Neutrophil (primary cell): ENCODE measurements at regions not wholly inside any gene's neighbourhood (a gene's known extent, or its start where the extent isn't known, plus 50 kb on each side); places are given as distances from the start of the nearest gene placed in this dataset.

Experiments used
- H3K27ac ChIP-seq: fragments of 200-600 bp; sonication (generic); 2 replicates; pipeline ENCODE4 v1.5.1; 2016; ENCODE audit warnings: mild to moderate bottlenecking, moderate library complexity
- H3K27me3 ChIP-seq: fragments of 200-600 bp; sonication (generic); 2 replicates; pipeline ENCODE4 v1.6.0; 2016; ENCODE audit warnings: mild to moderate bottlenecking
- H3K36me3 ChIP-seq: fragments of 200-600 bp; sonication (generic); 2 replicates; pipeline ENCODE4 v1.5.1; 2017
- H3K4me1 ChIP-seq, 2 experiments: fragments of 200-600 bp in 1 of 2; sonication (generic) in 1 of 2; 1 replicate in 1 of 2; 2 replicates in 1 of 2; pipeline versions ENCODE4 v1.5.1 to v1.6.1; 2013 to 2016; ENCODE audit warnings: low read depth in 1 of 2, low read length in 1 of 2, mild to moderate bottlenecking in 1 of 2, moderate library complexity in 1 of 2; ENCODE audit not compliant: control insufficient read depth in 1 of 2, insufficient read depth in 1 of 2
- H3K4me3 ChIP-seq, 2 experiments: fragments of 200-600 bp in 1 of 2; sonication (generic) in 1 of 2; 1 replicate in 1 of 2; 2 replicates in 1 of 2; pipeline ENCODE4 v1.5.1; 2013 to 2016; ENCODE audit warnings: low read depth in 1 of 2, low read length in 1 of 2, mild to moderate bottlenecking in 1 of 2, moderate library complexity in 1 of 2
- H3K9me3 ChIP-seq: fragments of 200-600 bp; sonication (generic); 2 replicates; pipeline ENCODE4 v1.5.1; 2016
- TF ChIP-seq, protein P1 (sequence below): fragments of 200-600 bp; sonication (generic); IDR thresholded peaks from 2 replicates; pipeline ENCODE4 v1.5.1; 2016; ENCODE audit warnings: antibody characterized with exemption

GRCh38 chr18:78561757-78562510 is 417.7 kb upstream of the SALL3 start:
- TF ChIP-seq, protein P1, sequence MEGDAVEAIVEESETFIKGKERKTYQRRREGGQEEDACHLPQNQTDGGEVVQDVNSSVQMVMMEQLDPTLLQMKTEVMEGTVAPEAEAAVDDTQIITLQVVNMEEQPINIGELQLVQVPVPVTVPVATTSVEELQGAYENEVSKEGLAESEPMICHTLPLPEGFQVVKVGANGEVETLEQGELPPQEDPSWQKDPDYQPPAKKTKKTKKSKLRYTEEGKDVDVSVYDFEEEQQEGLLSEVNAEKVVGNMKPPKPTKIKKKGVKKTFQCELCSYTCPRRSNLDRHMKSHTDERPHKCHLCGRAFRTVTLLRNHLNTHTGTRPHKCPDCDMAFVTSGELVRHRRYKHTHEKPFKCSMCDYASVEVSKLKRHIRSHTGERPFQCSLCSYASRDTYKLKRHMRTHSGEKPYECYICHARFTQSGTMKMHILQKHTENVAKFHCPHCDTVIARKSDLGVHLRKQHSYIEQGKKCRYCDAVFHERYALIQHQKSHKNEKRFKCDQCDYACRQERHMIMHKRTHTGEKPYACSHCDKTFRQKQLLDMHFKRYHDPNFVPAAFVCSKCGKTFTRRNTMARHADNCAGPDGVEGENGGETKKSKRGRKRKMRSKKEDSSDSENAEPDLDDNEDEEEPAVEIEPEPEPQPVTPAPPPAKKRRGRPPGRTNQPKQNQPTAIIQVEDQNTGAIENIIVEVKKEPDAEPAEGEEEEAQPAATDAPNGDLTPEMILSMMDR, result no peak
- Histone ChIP-seq H3K27ac (no peak overlapping the region), H3K9me3 (no peaks in the 10 kb centered on the region), H3K4me1 (no peaks in the 10 kb centered on the region), H3K4me3 (no peak overlapping the region), H3K36me3 (no peaks in the 10 kb centered on the region), H3K27me3 (no peaks in the 10 kb centered on the region)

DNA sequence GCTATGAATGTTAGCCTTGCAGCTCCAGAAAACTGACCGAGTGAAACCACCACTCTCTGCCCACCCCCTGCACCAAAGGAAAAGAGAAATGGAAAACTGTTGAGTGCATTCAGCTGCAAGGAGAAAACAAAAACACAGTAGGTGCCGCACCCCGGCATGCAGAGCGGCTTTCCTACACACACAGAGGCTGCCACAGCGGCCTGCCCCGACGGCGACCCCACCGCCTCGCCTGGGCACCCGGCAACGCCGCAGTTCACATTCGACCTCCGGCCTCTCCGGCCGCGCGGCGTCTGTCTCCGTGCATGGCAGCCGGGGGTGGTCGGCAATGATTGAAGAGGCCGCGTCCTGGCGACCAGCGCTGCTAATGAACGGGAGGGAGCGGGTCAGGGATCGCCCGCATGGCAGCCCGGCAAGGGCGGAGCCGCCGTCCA is 417.1 kb upstream of the SALL3 start:
- H3K4me3 ChIP-seq, result no peak overlapping the region
- TF ChIP-seq, protein P1, result no peak
- no peaks in the 10 kb centered on the region for H3K9me3 ChIP-seq

GRCh38 chr18:78563110-78563509 is 416.5 kb upstream of the SALL3 start:
- no peak overlapping the region for H3K27ac ChIP-seq
- H3K4me3 ChIP-seq, result no peak overlapping the region
- H3K4me1 ChIP-seq, result no peaks in the 10 kb centered on the region
- TF ChIP-seq, protein P1, result no peak
- no peaks in the 10 kb centered on the region for H3K27me3 ChIP-seq
- H3K9me3 ChIP-seq, result no peaks in the 10 kb centered on the region
- H3K36me3 ChIP-seq, result no peaks in the 10 kb centered on the region

More for the DNA sequence above, 417.1 kb upstream of the SALL3 start:
- no peak overlapping the region for H3K27ac ChIP-seq
- H3K27me3 ChIP-seq, result no peaks in the 10 kb centered on the region
- H3K4me1 ChIP-seq, result no peaks in the 10 kb centered on the region
- H3K36me3 ChIP-seq, result no peaks in the 10 kb centered on the region

- H3K4me1 ChIP-seq, result no peaks in the 10 kb centered on the region
- H3K9me3 ChIP-seq, result no peaks in the 10 kb centered on the region
- H3K27me3 ChIP-seq, result no peaks in the 10 kb centered on the region
- TF ChIP-seq, protein P1, result no peak
- no peaks in the 10 kb centered on the region for H3K36me3 ChIP-seq
- H3K4me3 ChIP-seq, result no peak overlapping the region
- no peak overlapping the region for H3K27ac ChIP-seq
Observed at GRCh38 chr18:78564030-78564429, 415.6 kb upstream of the SALL3 start.

GRCh38 chr18:78564518-78564917 is 415.1 kb upstream of the SALL3 start:
- no peak overlapping the region for H3K27ac ChIP-seq
- H3K4me3 ChIP-seq, result no peak overlapping the region
- no peaks in the 10 kb centered on the region for H3K36me3 ChIP-seq
- no peaks in the 10 kb centered on the region for H3K27me3 ChIP-seq
- TF ChIP-seq, protein P1, result no peak
- no peaks in the 10 kb centered on the region for H3K4me1 ChIP-seq
- no peaks in the 10 kb centered on the region for H3K9me3 ChIP-seq
